Nephron (organoid): ENCODE measurements at regions not wholly inside any gene's neighbourhood (a gene's known extent, or its start where the extent isn't known, plus 50 kb on each side); places are given as distances from the start of the nearest gene placed in this dataset.
A peak's percentile ranks its signal among the peaks of the same experiment; 100 is the strongest.

Experiments
- H3K27ac Mint-ChIP-seq, 3 experiments: 2 replicates each; pipeline ENCODE4 v1.8.0; 2020; ENCODE audit warnings: mixed read lengths in 3 of 3, mild to moderate bottlenecking in 2 of 3, moderate library complexity in 1 of 3
- H3K27me3 Mint-ChIP-seq: 2 replicates; pipeline ENCODE4 v1.8.0; 2021; ENCODE audit warnings: low read depth, mild to moderate bottlenecking, moderate library complexity, mixed read lengths
- H3K36me3 Mint-ChIP-seq: 2 replicates; pipeline ENCODE4 v1.8.0; 2020; ENCODE audit warnings: low read depth, mixed read lengths
- H3K4me1 Mint-ChIP-seq: 2 replicates; pipeline ENCODE4 v1.8.0; 2020; ENCODE audit warnings: mixed read lengths
- H3K4me3 Mint-ChIP-seq, 3 experiments: 2 replicates each; pipeline ENCODE4 v1.8.0; 2020; ENCODE audit warnings: mild to moderate bottlenecking in 3 of 3, mixed read lengths in 3 of 3, moderate library complexity in 2 of 3
- H3K9me3 Mint-ChIP-seq: 2 replicates; pipeline ENCODE4 v1.8.0; 2020; ENCODE audit warnings: mixed read lengths
- CTCF ChIP-seq, 3 experiments: fragments of 200-600 bp; sonication (generic); IDR thresholded peaks; one replicate each; pipeline ENCODE4 v1.5.0; 2021; ENCODE audit warnings: antibody characterized with exemption in 3 of 3; ENCODE audit not compliant: unreplicated experiment in 3 of 3

GRCh38 chr2:236819275-236820002 is 249.8 kb downstream of the ACKR3 start:
- H3K36me3 Mint-ChIP-seq, result no peaks in the 10 kb centered on the region
- no peak for TF ChIP-seq CTCF (IDR thresholded peaks at IDR 0.05; ENCODE audit: unreplicated experiment in 3 of 3)
- peaks cover 34% of the 10 kb centered on the region for H3K27me3 Mint-ChIP-seq
- peak overlapping the region in 1 of 3 experiments; percentile 2 for H3K4me3 Mint-ChIP-seq
- H3K27ac Mint-ChIP-seq, result peak overlapping the region in 2 of 3 experiments; percentile 45 to 56
- H3K9me3 Mint-ChIP-seq, result peaks cover 7% of the 10 kb centered on the region
- H3K4me1 Mint-ChIP-seq, result peaks cover 20% of the 10 kb centered on the region

GRCh38 chr2:236820763-236821344 is 251.2 kb downstream of the ACKR3 start:
- Mint-ChIP-seq H3K36me3 (no peaks in the 10 kb centered on the region), H3K4me1 (peaks cover 24% of the 10 kb centered on the region), H3K4me3 (no peak overlapping the region), H3K9me3 (peaks cover 7% of the 10 kb centered on the region), H3K27ac (peak overlapping the region in 2 of 3 experiments; percentile 6 to 16), H3K27me3 (peaks cover 27% of the 10 kb centered on the region)
- TF ChIP-seq CTCF (IDR thresholded peaks at IDR 0.05; ENCODE audit: unreplicated experiment in 3 of 3), result no peak

GRCh38 chr2:236823041-236823629 is 253.5 kb downstream of the ACKR3 start:
- peaks cover 27% of the 10 kb centered on the region for H3K4me1 Mint-ChIP-seq
- H3K4me3 Mint-ChIP-seq, result no peak overlapping the region
- H3K36me3 Mint-ChIP-seq, result no peaks in the 10 kb centered on the region
- H3K27ac Mint-ChIP-seq, result peak overlapping the region in 2 of 3 experiments; percentile 65 to 76
- TF ChIP-seq CTCF (IDR thresholded peaks at IDR 0.05; ENCODE audit: unreplicated experiment in 3 of 3), result no peak
- H3K9me3 Mint-ChIP-seq, result peaks cover 7% of the 10 kb centered on the region
- peaks cover 26% of the 10 kb centered on the region for H3K27me3 Mint-ChIP-seq

GRCh38 chr2:236823963-236824362 is 254.3 kb downstream of the ACKR3 start:
- TF ChIP-seq CTCF (IDR thresholded peaks at IDR 0.05; ENCODE audit: unreplicated experiment in 3 of 3), result no peak
- Mint-ChIP-seq H3K4me3 (no peak overlapping the region), H3K27me3 (peaks cover 29% of the 10 kb centered on the region), H3K27ac (peak overlapping the region; percentile 63 to 91 (median 65)), H3K9me3 (peaks cover 7% of the 10 kb centered on the region), H3K4me1 (peaks cover 20% of the 10 kb centered on the region), H3K36me3 (no peaks in the 10 kb centered on the region)

- no peak for TF ChIP-seq CTCF (IDR thresholded peaks at IDR 0.05; ENCODE audit: unreplicated experiment in 3 of 3)
- Mint-ChIP-seq H3K9me3 (peaks cover 7% of the 10 kb centered on the region), H3K4me3 (no peak overlapping the region), H3K4me1 (peaks cover 16% of the 10 kb centered on the region), H3K36me3 (no peaks in the 10 kb centered on the region), H3K27me3 (peaks cover 23% of the 10 kb centered on the region), H3K27ac (peak overlapping the region; percentile 63 to 91 (median 65))
Measured at GRCh38 chr2:236824836-236825235, 255.2 kb downstream of the ACKR3 start.
